Activated CD4-positive, CD25-positive, alpha-beta regulatory T cell treated with anti-CD3 and anti-CD28 coated beads, Interleukin-2, amount 50 U/mL, for 72 hours (primary cell): ENCODE measurements at regions not wholly inside any gene's neighbourhood (a gene's known extent, or its start where the extent isn't known, plus 50 kb on each side); places are given as distances from the start of the nearest gene placed in this dataset.
"Not testable (repeated sequence)": the region's sequence is repeated elsewhere in the genome, so short reads cannot be mapped to it uniquely, and the experiment has no call there.

Experiments
- DNase-seq: peaks from one replicate; pipeline ENCODE4 v3.0.0; 2021

DNA sequence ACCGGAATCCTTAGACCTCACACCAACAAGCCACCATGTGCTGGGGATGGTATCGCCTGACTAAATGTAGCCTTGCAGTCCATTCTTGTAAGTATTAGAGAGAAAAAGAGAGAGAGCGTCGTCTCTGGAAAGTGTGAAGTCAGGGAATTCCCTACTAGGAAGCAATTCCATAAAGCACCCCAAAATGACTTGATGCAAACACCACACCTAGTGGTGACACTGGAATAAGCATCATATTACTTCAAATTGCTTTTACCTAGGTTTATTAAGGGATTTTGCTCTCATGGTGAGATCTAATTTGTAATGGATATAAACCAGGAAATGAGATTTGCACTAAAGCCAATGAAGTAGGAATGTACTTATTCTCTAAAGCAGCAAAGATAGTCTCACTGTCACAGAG is 111.4 kb upstream of the METTL9 start:
- not testable (repeated sequence) for DNase-seq

- not testable (repeated sequence) for DNase-seq
Measured at GRCh38 chr16:21499046-21499445, 100.3 kb upstream of the METTL9 start.

DNA sequence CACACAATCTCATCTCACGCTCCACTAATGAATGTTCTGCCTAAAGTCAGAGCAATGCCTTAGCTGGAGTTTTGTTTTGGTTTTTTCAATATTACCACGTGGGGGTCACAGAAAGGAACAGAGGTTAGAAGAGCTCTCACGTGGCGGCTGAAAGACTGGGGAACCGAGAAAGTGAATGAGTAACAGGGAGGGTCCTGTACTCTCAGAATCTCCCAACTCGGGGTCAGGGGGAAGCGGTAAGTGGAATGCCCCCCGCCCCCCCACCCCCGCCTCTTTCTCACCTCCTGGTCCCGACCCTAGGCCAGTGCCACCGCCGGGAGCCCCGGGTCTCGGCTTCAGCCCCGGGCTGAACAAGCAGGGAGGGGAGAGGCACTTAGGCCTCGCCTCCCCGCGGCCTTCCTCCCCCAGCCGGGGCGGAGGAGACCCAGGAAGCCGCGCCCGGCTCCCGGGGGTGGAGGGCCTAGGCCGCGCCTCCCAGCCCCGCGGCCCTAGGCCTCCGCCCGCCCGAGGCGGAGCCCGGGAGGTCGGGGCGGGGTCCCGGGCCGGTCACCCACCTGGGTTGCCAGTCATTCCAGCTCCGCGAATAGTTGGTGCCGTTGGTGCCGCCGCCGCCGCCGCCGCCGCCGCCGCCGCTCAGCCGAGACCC is 98.0 kb upstream of the METTL9 start:
- peak; percentile 78 for DNase-seq

GRCh38 chr16:21501869-21502667 is 97.3 kb upstream of the METTL9 start:
- DNase-seq, result peak; percentile 98

DNA sequence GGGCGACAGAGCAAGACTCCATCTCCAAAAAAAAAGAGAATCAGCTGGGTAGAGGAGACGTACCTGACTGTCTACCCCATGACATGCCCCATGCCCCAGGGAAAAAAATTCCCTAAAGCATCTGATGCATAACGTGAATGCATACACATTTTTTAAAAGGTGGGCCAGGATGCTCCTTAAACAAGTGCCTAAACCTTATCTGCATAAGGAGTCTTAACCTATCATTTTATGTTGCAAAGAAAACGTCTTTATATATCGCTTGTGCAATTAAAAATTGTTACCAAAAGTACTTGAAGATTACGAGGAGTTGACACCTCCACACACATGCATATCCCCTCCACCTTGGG is 95.8 kb upstream of the METTL9 start:
- DNase-seq, result not testable (repeated sequence)

GRCh38 chr16:21503941-21504832 is 95.2 kb upstream of the METTL9 start:
- peak; percentile 27 for DNase-seq

DNA sequence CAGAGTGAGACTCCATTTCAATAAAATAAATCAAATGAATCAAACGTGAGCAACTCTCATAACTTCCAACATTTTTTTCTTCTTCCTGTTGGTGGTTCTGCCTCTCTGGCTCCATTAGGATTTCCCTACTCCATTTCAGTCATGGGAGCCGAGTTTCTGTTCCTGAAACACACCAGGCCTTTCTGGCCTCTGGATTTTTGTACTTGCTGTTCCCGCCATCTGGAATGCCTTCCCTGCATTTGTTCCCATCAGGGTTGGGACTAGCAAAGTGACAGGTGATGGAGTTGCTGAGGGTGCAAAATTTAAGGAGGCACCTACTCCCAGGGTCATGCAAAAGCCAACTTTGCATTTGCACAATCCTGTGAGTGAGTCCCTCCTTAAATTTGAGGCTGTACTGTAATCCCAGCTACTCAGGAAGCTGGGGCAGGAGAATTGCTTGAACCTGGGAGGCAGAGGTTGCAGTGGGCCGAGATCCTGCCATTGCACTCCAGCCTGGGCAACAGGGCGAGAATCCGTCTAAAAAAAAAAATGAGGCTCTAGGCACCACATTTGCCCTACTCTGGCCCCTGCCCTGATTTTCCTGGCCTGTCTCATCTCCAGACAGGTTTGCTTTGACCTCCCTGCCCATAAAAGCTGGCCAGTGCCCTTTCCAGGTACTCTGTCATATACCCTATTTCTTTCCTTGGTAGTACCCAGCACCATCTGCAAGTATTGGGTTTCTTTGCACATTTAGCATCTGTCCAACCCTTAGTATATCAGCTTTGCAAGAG is 93.4 kb upstream of the METTL9 start:
- DNase-seq, result peak; percentile 28

DNA sequence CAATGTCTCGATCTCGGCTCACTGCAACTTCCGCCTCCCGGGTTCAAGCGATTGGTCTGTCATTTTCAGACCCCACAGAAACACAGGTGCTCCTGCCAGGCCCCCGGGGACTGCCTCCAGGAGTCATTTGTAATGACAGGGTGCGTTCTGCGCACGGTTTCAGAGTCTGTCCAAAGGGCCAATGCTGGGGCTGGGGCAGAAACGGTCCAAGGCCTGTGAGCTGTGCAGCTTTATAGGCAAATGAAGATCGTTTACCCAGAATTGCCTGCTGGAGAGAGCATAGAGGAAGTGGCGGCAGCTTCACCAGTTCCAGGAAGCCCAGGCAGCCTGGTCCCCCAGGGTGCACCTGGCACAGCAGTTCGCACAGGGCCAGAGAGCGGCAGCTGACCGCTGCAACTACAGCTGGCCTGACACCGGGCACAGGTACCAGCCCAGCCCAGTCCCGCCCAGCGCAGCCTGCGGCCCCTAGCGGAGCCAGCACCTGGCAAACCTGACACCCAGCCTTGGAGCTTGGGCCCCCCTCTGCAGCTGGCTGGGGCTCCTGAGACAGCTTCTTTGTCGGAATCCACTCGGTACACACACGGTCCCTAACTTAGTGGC is 92.4 kb upstream of the METTL9 start:
- DNase-seq, result peak; percentile 77

DNA sequence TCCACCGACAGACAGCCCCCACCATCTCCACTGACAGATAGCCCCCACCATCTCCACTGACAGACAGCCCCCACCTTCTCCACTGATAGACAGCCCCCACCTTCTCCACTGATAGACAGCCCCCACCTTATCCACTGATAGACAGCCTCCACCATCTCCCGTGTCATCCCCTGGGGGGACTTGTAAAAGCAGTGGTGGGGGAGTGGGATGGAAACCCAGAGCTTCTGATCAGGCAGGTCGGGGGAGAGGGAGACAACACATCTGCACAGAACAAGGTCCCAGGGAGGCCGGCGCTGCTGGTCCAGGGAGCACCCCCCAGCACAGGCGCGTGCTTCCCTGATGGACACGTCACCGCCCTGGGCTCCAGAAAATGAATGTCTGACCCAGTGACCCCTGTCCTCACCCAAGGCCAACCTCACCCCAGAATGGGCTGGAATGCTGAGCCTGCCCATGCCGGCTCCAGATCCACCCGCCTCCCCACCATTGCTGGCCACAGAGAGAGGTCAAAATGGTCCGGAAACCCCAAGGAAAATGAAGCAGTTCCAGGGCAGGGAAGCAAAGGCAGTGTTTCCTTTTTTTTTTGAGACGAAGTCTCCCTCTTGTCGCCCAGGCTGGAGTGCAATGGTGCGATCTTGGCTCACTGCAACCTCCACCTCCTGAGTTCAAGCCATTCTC is 91.6 kb upstream of the METTL9 start:
- DNase-seq, result peak; percentile 31

DNA sequence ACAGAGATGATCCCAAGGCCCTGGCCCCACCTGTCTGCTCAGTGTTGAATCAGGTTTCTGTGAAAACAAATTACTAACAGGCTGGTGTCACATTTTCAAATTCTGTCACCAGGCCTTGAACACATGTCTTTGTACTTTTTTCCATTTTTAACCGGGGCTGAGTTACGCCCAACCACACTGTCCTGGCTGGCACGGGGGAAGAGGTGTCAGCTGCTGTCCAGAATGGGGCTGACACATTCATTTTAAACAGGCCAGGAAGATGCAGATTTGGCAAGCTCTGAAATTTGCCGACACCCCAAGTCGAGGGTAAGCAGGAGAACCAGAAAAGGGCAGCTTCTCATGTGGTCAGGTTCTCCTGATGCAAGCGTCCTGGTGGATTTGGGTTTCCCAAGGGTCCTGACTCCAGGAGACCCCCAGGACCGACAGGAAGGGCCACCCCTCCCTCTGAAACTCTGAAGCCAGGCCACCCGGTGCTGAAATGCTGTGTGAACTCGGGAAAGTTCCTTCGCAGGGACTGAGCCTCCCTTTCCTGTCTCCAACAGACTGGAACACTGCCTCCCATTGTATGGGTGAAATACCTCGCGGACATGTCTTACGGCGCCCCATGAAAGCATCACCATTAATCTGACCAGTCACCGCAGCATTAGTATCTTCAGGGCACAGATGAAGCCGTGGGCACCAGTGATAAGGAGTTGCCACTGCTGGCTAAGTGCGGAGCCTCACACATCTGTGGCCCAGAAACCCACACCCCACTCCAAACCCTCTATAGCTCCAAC is 90.5 kb upstream of the METTL9 start:
- DNase-seq, result peak; percentile 32

- DNase-seq, result peak; percentile 31
Measured at GRCh38 chr16:21509437-21510086, 89.8 kb upstream of the METTL9 start.

GRCh38 chr16:21510869-21511255 is 88.5 kb upstream of the METTL9 start:
- DNase-seq, result peak; percentile 25

GRCh38 chr16:21511315-21512210 is 87.8 kb upstream of the METTL9 start:
- DNase-seq, result peak; percentile 31

DNA sequence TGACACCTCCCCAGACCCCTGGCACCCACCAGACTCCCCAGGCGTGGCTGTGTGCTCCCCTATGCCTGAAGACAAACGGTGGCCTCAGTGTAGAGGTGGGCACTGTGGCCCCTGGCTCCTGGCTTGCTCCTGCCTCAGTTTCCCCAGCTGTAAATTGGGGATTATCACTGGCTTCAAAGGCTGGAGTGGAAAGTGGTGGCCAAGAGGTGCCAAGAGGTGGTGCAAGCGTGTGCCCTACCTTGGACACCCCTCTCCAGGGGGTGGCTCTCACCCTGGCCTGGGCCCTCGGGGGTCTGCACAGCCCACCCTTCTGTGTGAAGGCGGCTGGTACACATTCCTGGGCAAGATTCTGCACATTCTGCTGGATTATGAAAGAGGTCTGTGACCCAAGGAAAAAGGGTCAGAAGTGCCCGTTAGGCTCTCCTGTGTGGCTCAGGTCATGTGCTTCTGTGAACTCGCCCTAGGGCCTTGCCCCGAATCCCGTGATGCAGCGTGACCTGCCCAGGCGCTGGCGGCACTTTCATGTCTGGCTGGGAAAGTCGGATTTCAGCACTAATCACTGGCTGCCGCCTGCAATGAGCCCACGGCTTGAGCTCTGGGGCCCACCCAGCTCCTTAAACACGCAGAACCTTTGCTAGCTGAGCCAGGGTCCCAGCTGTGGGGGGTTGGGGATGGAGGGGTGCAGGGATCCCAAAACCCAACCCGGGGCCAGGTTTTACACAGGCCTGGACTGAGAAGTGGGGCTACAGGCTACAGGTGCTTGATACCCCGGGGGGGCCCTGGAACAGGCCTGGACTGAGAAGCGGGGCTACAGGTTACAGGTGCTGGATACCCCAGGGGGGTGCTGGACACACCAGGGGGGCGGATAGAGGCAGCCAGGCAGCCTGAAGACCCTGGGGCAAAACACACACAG is 86.8 kb upstream of the METTL9 start:
- peak; percentile 30 for DNase-seq

DNA sequence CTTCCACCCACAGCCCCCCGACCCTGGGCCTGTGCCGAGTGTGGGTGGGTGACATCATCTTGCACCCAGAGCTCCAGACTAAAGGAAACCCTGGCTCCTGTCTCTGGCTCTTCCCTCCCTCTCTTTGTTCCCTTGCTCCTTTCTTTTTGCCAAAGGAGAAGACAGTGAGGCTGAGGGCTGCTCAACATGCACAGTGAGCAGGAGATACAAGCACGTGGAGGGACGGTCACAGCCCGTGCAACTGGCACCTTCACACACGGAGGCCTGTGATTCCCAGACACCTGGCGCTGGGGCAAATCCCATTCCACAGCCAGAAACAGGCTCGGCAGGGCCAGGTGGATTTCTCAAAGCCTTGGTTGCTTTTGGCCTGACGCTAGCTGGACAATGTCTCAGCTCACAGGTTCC is 86.0 kb upstream of the METTL9 start:
- DNase-seq, result peak; percentile 30

DNA sequence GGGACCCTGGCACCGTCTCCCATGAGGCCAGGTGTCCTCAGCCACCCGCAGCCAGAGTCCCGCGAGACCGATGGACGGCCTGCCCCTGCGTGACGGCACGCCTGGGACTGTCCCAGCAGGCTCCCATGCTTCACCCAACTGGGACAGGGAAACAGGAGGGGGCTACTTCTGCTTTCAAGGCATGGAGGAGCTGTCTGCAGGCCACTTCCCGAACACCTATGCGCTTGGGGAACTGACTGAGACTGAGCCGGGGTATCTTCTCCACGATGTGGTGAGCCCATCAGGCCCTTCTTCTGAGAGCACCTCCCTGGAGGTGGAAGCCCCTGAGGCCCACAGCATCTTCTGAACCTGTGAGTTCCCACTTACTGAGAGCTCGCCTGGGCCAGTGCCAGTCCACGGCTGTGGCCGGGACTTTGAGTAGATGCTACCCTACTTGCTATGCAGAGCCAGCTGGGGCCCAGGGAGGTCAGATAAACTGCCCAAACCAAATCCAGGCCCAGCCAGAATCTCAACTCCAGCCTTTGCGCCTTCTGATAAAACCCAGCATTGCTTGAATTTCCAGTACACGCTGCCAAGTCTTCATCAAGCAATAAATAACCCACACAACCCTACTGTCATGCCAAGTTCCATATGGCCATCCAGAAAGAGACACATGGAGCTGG is 85.4 kb upstream of the METTL9 start:
- not testable (repeated sequence) for DNase-seq

GRCh38 chr16:21514474-21514840 is 84.9 kb upstream of the METTL9 start:
- DNase-seq, result not testable (repeated sequence)

- DNase-seq, result not testable (repeated sequence)
Measured at GRCh38 chr16:21516705-21517040, 82.7 kb upstream of the METTL9 start.
